ENCODE measurements at regions not wholly inside any gene's neighbourhood (a gene's known extent, or its start where the extent isn't known, plus 50 kb on each side); places are given as distances from the start of the nearest gene placed in this dataset.

DNA sequence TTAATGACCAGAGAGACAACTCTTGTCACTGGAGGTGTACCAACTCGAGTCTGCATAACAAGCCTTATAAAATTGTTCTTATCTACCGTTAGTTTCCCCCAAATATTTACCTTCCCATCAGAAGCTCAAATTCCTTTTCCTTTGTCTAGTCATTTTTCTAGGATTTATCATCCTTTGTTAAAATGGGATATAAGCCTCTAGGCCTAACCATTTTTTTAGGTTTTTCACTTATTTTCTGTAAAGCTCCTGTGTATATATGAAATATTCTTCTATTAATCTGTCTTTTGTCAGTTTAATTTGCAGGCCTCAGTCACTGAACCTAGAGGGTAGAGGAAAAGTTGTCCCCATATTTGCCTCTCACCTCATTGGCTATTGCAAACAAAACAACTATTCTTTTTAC, 99.6 kb upstream of the TNFAIP3 start:
- TF ChIP-seq, protein P1, sequence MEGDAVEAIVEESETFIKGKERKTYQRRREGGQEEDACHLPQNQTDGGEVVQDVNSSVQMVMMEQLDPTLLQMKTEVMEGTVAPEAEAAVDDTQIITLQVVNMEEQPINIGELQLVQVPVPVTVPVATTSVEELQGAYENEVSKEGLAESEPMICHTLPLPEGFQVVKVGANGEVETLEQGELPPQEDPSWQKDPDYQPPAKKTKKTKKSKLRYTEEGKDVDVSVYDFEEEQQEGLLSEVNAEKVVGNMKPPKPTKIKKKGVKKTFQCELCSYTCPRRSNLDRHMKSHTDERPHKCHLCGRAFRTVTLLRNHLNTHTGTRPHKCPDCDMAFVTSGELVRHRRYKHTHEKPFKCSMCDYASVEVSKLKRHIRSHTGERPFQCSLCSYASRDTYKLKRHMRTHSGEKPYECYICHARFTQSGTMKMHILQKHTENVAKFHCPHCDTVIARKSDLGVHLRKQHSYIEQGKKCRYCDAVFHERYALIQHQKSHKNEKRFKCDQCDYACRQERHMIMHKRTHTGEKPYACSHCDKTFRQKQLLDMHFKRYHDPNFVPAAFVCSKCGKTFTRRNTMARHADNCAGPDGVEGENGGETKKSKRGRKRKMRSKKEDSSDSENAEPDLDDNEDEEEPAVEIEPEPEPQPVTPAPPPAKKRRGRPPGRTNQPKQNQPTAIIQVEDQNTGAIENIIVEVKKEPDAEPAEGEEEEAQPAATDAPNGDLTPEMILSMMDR (IDR thresholded peaks at IDR 0.05; ENCODE audit: low read length): no peak
- no peak for TF ChIP-seq EZH2phosphoT487 (IDR thresholded peaks at IDR 0.05; ENCODE audit: low read length)
